Brain microvascular endothelial cell (primary cell): ENCODE measurements at regions not wholly inside any gene's neighbourhood (a gene's known extent, or its start where the extent isn't known, plus 50 kb on each side); places are given as distances from the start of the nearest gene placed in this dataset.

Source experiments
- DNase-seq: peaks from one replicate; pipeline ENCODE4 v3.0.0-alpha.2; 2020
- H3K27ac ChIP-seq: fragments of 250-450 bp; sonication (Bioruptor Pico); 2 replicates; pipeline ENCODE4 v1.5.1; 2020; ENCODE audit warnings: mild to moderate bottlenecking, moderate library complexity
- H3K27me3 ChIP-seq: fragments of 250-450 bp; sonication (Bioruptor Pico); replicated peaks from 2 replicates; pipeline ENCODE4 v1.5.1; 2020; ENCODE audit warnings: mild to moderate bottlenecking
- H3K36me3 ChIP-seq: fragments of 250-450 bp; sonication (Bioruptor Pico); replicated peaks from 2 replicates; pipeline ENCODE4 v1.5.1; 2020; ENCODE audit warnings: mild to moderate bottlenecking
- H3K4me3 ChIP-seq: 2 replicates; pipeline ENCODE4 v1.5.1; 2011; ENCODE audit warnings: low read depth, mild to moderate bottlenecking, control low read depth, low read length, moderate library complexity
- CTCF ChIP-seq: IDR thresholded peaks from 2 replicates; pipeline ENCODE4 v1.5.1; 2011; ENCODE audit warnings: low read depth, mild to moderate bottlenecking, moderate library complexity, low read length, control low read depth, inconsistent platforms; ENCODE audit errors: missing control alignments
- in situ Hi-C: cut with HindIII; loops from 2 replicates; pipeline ENCODE4 v1.10.0; 2017; ENCODE audit warnings: low sequenced_read_pairs, low pct_ligation_motif_present

DNA sequence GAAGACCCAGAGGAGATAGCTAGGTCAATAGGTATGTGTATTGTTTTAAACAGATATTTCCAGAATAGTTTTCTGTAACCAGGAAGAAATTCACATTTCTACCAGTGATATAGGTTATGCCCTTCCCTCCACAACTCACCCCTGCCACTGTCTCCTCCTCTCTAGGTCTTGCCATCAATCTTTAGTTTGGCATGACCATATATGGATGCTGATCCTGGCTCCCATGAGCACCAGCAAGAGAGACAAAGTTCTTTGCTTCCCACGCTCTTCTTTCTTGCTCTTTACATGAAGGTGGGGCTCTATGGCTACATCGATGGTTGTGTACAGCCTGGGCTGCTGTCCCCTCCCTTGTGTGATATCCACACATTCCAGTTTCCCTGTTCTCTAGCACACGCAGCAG is 459.4 kb upstream of the ID4 start:
- no peak for TF ChIP-seq CTCF
- Histone ChIP-seq H3K36me3 (no peaks in the 10 kb centered on the region), H3K27ac (no peak overlapping the region), H3K4me3 (no peak overlapping the region), H3K27me3 (no peaks in the 10 kb centered on the region)
- in situ Hi-C loops: no loop called here
- no peak for DNase-seq

DNA sequence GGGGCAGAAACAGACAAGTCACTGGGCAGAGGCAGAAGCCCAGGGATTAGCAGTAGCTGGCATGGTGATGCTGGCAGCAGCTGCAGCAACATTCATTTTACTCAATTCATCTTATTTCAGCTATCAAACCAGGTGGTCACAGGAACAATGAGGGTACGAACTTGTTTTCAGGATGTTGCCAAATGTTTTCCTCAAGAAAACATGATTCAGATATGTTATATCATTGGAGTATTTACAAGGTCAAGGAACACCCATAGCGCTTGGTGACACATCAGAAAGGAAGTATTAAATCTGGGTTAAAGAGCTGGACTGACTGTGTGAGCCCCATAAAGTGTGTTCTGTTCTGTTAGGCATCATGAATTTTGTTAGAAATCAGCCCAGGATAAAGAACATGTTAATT is 456.9 kb upstream of the ID4 start:
- H3K36me3 ChIP-seq: no peaks in the 10 kb centered on the region
- no peak overlapping the region for H3K27ac ChIP-seq
- H3K4me3 ChIP-seq: no peak overlapping the region
- DNase-seq: peak; percentile 32
- H3K27me3 ChIP-seq: no peaks in the 10 kb centered on the region
- in situ Hi-C loops: no loop called here
- no peak for TF ChIP-seq CTCF

DNA sequence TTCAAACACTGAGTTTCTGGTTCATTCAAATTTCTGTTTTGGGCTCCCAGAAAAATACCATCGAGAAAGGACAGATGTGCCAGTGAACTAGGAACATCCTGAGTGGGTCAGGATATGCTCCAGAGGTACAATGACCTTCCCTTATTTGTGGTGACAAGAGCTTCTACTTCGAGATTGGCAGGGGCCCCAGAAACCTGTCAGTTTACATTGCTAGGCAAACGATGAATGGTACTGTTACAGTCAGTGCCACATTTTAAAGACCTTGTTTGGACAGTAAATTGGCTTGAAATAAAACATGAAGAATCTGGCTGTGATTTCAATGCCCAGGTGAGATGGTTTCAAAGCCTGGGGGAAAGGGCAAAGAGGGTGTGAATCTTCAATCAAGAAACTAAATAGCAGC is 454.5 kb upstream of the ID4 start:
- Histone ChIP-seq H3K36me3 (no peaks in the 10 kb centered on the region), H3K27ac (no peak overlapping the region), H3K27me3 (no peaks in the 10 kb centered on the region), H3K4me3 (no peak overlapping the region)
- no peak for TF ChIP-seq CTCF
- in situ Hi-C loops: no loop called here
- no peak for DNase-seq

DNA sequence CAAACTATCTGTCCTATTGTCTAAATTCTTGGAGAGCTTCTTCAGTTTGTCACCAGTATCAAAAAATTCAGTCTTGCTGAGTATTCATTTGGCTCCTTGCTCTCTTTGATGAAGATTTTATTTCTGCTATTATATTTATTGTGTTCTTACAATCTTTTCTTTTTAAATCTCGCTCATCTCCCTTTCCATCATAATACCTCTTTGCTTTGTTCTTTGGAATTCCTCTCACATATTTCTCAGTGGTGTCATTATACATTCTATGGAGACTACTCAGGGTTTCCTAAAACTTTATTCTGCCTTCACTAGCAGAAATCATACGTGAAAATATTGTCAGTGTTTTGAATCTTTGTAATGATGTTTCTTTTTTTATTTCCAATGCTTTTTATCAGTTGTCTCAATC is 445.2 kb upstream of the ID4 start:
- no peak for TF ChIP-seq CTCF
- no peaks in the 10 kb centered on the region for H3K27me3 ChIP-seq
- H3K36me3 ChIP-seq: no peaks in the 10 kb centered on the region
- in situ Hi-C loops: no loop called here
- no peak overlapping the region for H3K4me3 ChIP-seq
- no peak overlapping the region for H3K27ac ChIP-seq
- DNase-seq: no peak

- DNase-seq: no peak
- no peak overlapping the region for H3K4me3 ChIP-seq
- in situ Hi-C loops: no loop called here
- H3K27ac ChIP-seq: no peak overlapping the region
- H3K27me3 ChIP-seq: no peaks in the 10 kb centered on the region
- no peaks in the 10 kb centered on the region for H3K36me3 ChIP-seq
- TF ChIP-seq CTCF: no peak
Observed at GRCh38 chr6:19394051-19394450, 443.1 kb upstream of the ID4 start.

DNA sequence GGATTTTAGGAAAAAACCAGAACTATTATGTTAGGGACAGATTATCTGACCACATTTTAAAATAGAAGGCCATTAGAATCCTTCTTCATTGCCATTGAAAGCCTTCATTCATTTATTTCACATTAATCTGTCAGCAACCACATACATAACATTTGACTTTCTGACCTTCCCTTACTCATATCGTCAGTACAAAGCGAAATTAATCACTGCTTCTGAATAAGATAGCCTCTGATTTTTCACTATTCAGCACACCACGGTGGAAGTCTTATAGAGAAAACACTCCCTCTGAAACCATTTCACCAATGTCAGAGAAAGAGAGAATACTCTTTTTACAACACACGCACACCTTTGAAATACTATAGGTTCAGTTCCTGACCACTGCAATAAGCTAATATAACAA is 442.5 kb upstream of the ID4 start:
- H3K27me3 ChIP-seq: no peaks in the 10 kb centered on the region
- TF ChIP-seq CTCF: no peak
- no peaks in the 10 kb centered on the region for H3K36me3 ChIP-seq
- no peak overlapping the region for H3K4me3 ChIP-seq
- H3K27ac ChIP-seq: no peak overlapping the region
- no peak for DNase-seq
- in situ Hi-C loops: no loop called here
